ENCODE measurements at regions not wholly inside any gene's neighbourhood (a gene's known extent, or its start where the extent isn't known, plus 50 kb on each side); places are given as distances from the start of the nearest gene placed in this dataset.

- TF ChIP-seq CTCF (IDR thresholded peaks at IDR 0.05) (no peak), POLR2AphosphoS5 (IDR thresholded peaks at IDR 0.05) (no peak)
Measured at GRCh38 chr20:12353842-12354241, 436.1 kb downstream of the BTBD3 start.
